ENCODE measurements at regions not wholly inside any gene's neighbourhood (a gene's known extent, or its start where the extent isn't known, plus 50 kb on each side); places are given as distances from the start of the nearest gene placed in this dataset.

DNA sequence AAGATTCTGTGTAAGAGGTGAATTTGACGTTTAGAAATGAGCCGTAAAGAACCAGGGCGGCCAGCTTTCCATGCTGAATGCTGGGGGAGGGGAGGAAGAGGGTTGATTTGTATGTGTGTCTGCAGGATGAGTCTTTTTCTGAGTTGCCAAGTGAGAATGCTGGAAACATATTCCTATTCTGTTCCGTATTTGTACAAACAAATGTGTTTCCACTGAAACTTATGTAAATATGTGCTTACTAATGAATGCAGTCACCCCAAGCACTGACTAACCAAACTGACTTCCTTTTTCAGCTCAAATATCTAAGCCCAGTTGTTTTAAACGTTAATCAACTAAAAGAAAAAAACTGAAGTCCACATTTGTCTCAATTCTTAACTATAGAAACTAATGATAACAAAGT is 74.9 kb upstream of the APCDD1 start:
- DNase-seq: no peak
- H3K36me3 ChIP-seq: no peaks in the 10 kb centered on the region
- H3K4me3 ChIP-seq: no peak overlapping the region
- peaks cover 3 to 14% (median 11%) of the 10 kb centered on the region in 4 donors for H3K4me1 ChIP-seq
- peak overlapping the region in 2 of 4 donors; percentile 16 to 27 for H3K27ac ChIP-seq
- TF ChIP-seq, protein P1, sequence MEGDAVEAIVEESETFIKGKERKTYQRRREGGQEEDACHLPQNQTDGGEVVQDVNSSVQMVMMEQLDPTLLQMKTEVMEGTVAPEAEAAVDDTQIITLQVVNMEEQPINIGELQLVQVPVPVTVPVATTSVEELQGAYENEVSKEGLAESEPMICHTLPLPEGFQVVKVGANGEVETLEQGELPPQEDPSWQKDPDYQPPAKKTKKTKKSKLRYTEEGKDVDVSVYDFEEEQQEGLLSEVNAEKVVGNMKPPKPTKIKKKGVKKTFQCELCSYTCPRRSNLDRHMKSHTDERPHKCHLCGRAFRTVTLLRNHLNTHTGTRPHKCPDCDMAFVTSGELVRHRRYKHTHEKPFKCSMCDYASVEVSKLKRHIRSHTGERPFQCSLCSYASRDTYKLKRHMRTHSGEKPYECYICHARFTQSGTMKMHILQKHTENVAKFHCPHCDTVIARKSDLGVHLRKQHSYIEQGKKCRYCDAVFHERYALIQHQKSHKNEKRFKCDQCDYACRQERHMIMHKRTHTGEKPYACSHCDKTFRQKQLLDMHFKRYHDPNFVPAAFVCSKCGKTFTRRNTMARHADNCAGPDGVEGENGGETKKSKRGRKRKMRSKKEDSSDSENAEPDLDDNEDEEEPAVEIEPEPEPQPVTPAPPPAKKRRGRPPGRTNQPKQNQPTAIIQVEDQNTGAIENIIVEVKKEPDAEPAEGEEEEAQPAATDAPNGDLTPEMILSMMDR (IDR thresholded peaks at IDR 0.05): no peak
- TF ChIP-seq POLR2A (IDR thresholded peaks at IDR 0.05): no peak
- no peak for TF ChIP-seq POLR2AphosphoS5 (IDR thresholded peaks at IDR 0.05)
- H3K27me3 ChIP-seq: no peaks in the 10 kb centered on the region
- H3K9me3 ChIP-seq: no peaks in the 10 kb centered on the region
- no peak for ATAC-seq (ENCODE audit: low FRiP score in 2 of 2)
- WGBS, 2 donors: 42 to 49% methylated on average over 5 of the region's 5 CpGs

DNA sequence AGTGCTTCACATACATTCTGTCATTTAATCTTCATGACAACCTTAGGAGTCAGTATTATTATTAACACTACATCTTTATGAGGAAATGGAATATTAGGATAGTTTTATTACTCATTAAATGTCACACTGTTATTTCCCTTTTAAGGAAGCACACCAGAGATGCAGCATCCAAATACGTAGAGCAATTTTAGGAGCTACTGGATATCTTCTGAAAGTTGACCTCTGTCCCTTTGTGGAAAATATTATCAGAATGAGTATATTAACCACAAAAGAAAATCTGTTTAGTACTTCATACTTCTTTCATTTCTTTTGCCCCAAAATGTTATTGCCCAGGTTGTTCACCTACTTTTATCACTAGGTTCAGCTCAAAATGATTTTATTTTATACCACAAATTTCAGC is 72.9 kb upstream of the APCDD1 start:
- DNase-seq (no peak), ATAC-seq (ENCODE audit: low FRiP score in 2 of 2) (no peak)
- Histone ChIP-seq H3K27me3 (no peaks in the 10 kb centered on the region), H3K36me3 (no peaks in the 10 kb centered on the region), H3K4me1 (peaks cover 3 to 14% (median 11%) of the 10 kb centered on the region in 4 donors), H3K9me3 (no peaks in the 10 kb centered on the region), H3K27ac (no peak overlapping the region), H3K4me3 (no peak overlapping the region)
- TF ChIP-seq, protein P1 (IDR thresholded peaks at IDR 0.05): no peak
- TF ChIP-seq EP300 (IDR thresholded peaks at IDR 0.05) (no peak), POLR2AphosphoS5 (IDR thresholded peaks at IDR 0.05) (no peak), POLR2A (IDR thresholded peaks at IDR 0.05) (no peak)
- 78 to 88% methylated on average over 1 of the region's 1 CpG for WGBS, 2 donors

DNA sequence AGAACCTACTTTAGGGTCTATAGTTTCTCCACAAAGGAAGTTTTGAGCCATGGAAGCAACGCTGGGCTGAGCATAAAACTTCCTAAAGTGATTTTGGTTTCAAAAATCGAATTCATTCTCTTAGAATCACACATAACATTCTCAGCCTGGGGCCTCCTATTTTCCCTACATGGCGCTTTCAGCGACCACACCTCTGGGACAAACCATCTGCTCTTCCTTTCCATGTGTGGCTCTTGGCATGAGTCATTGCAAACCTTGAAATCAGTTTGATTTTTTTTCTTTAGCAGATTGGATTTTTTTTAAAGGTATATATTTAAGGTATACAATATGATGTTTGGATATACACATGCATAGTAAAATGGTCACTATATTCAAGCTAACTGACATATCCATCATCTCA is 72.5 kb upstream of the APCDD1 start:
- no peaks in the 10 kb centered on the region for H3K36me3 ChIP-seq
- H3K27ac ChIP-seq: no peak overlapping the region
- H3K4me1 ChIP-seq: peaks cover 3 to 14% (median 11%) of the 10 kb centered on the region in 4 donors
- no peak for DNase-seq
- WGBS, 2 donors: 85% methylated on average over 4 of the region's 4 CpGs
- H3K27me3 ChIP-seq: no peaks in the 10 kb centered on the region
- no peaks in the 10 kb centered on the region for H3K9me3 ChIP-seq
- no peak for ATAC-seq (ENCODE audit: low FRiP score in 2 of 2)
- TF ChIP-seq EP300 (IDR thresholded peaks at IDR 0.05) (no peak), POLR2A (IDR thresholded peaks at IDR 0.05) (no peak), POLR2AphosphoS5 (IDR thresholded peaks at IDR 0.05) (no peak)
- TF ChIP-seq, protein P1 (IDR thresholded peaks at IDR 0.05): no peak
- no peak overlapping the region for H3K4me3 ChIP-seq

DNA sequence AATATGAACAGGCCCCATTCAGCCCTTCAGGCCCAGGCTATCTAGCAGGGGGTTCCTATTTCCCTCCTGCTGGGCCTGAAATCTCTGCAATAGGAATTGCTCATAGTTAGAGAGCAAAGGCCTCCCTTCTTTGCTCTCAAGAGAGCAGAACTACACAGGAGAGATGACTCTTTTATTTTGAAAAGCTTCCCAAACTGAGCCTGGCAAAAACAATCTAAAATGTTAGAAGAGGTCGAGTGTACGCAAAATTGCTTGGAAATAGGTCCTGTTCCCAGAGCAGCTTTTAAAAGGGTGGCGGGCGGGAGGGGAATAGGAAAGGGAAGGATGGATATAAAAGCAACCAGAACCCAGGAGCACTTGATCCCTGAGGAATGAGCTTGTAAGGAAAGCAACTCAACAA is 68.4 kb upstream of the APCDD1 start:
- Histone ChIP-seq H3K36me3 (no peaks in the 10 kb centered on the region), H3K9me3 (no peaks in the 10 kb centered on the region), H3K4me3 (no peak overlapping the region), H3K4me1 (no peaks in the 10 kb centered on the region), H3K27me3 (no peaks in the 10 kb centered on the region), H3K27ac (no peak overlapping the region)
- WGBS, 2 donors: 83 to 90% methylated on average over 4 of the region's 4 CpGs
- ATAC-seq (ENCODE audit: low FRiP score in 2 of 2) (no peak), DNase-seq (no peak)
- TF ChIP-seq POLR2A (IDR thresholded peaks at IDR 0.05): no peak
- no peak for TF ChIP-seq EP300 (IDR thresholded peaks at IDR 0.05)
- TF ChIP-seq POLR2AphosphoS5 (IDR thresholded peaks at IDR 0.05): no peak
- TF ChIP-seq, protein P1 (IDR thresholded peaks at IDR 0.05): no peak

DNA sequence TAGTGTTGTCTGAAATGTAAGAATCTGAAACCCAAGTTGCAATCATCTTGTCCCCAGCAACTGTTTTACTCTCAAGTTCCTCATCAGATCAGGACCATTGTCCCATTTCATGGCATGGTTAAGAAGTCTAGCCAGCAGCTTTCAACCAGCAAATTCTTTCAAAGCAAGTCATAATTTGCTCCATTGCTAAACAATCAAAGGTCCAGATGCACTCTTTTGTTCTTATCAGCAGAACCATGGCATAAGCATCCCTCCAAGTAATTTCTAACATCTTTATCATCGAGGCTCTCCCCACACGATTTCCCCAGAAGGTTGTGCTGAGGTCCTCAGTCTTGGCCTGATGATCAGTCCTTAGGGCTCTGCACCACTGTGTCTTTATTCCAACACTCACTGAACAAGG is 67.5 kb upstream of the APCDD1 start:
- H3K27ac ChIP-seq: no peak overlapping the region
- no peak for ATAC-seq (ENCODE audit: low FRiP score in 2 of 2)
- 78 to 89% methylated on average over 2 of the region's 2 CpGs for WGBS, 2 donors
- H3K27me3 ChIP-seq: no peaks in the 10 kb centered on the region
- no peak overlapping the region for H3K4me3 ChIP-seq
- no peaks in the 10 kb centered on the region for H3K36me3 ChIP-seq
- no peak for DNase-seq
- TF ChIP-seq POLR2A (IDR thresholded peaks at IDR 0.05): no peak
- TF ChIP-seq, protein P1 (IDR thresholded peaks at IDR 0.05): no peak
- no peak for TF ChIP-seq POLR2AphosphoS5 (IDR thresholded peaks at IDR 0.05)
- TF ChIP-seq EP300 (IDR thresholded peaks at IDR 0.05): no peak
- no peaks in the 10 kb centered on the region for H3K4me1 ChIP-seq
- no peaks in the 10 kb centered on the region for H3K9me3 ChIP-seq
